B cell (primary cell): ENCODE measurements at regions not wholly inside any gene's neighbourhood (a gene's known extent, or its start where the extent isn't known, plus 50 kb on each side); places are given as distances from the start of the nearest gene placed in this dataset.

Experiments used
- ATAC-seq: fragments of 200-7000 bp; cut with Tn5 transposase; one replicate; pipeline ENCODE4 v1.10.0; 2021; ENCODE audit warnings: low read depth, mild to moderate bottlenecking, moderate number of reproducible peaks, moderate library complexity
- CTCF ChIA-PET: fragments of 350-600 bp; sonication (Branson Sonifier 250); formaldehyde crosslinking; loops from one replicate; lab custom pipeline; 2021; ENCODE audit warnings: antibody characterized with exemption, inconsistent platforms; lab: Charles Lee
- POLR2A ChIA-PET: fragments of 350-600 bp; sonication (Branson Sonifier 250); formaldehyde crosslinking; loops from one replicate; lab custom pipeline; 2021; ENCODE audit warnings: antibody characterized with exemption; lab: Charles Lee
- DNase-seq: peaks from one replicate; pipeline ENCODE4 v3.0.0; 2013
- H2AFZ ChIP-seq: 2 replicates; pipeline ENCODE4 v1.6.1; 2012; ENCODE audit warnings: mild to moderate bottlenecking, low read depth, low read length; ENCODE audit not compliant: insufficient read depth, poor library complexity, severe bottlenecking
- H3K27ac ChIP-seq, 2 donors: 1 replicate in 1 of 2; 2 replicates in 1 of 2; pipeline ENCODE4 v1.5.1; 2012 to 2013; ENCODE audit warnings: low read length in 2 of 2, mild to moderate bottlenecking in 2 of 2, moderate library complexity in 1 of 2
- H3K27me3 ChIP-seq, 4 experiments: fragments of 200-600 bp in 1 of 4; sonication (generic) in 1 of 4; replicated peaks in 1 of 4; 1 replicate in 2 of 4; 2 replicates in 2 of 4; pipeline versions ENCODE4 v1.6.1 to v1.7.0; 2013 to 2016; ENCODE audit warnings: low read length in 3 of 4, mild to moderate bottlenecking in 2 of 4, mixed read lengths in 1 of 4, moderate library complexity in 1 of 4; ENCODE audit not compliant: insufficient read depth in 4 of 4, control insufficient read depth in 3 of 4; ENCODE audit errors: control extremely low read depth in 1 of 4
- H3K36me3 ChIP-seq, 2 experiments: replicated peaks in 1 of 2; 1 replicate in 1 of 2; 2 replicates in 1 of 2; pipeline versions ENCODE4 v1.6.1 to v1.7.1; 2013; ENCODE audit warnings: low read length in 1 of 2; ENCODE audit not compliant: insufficient read depth in 2 of 2, control insufficient read depth in 1 of 2; ENCODE audit errors: control extremely low read depth in 1 of 2, extremely low read depth in 1 of 2
- H3K4me1 ChIP-seq, 2 donors: fragments of 200-600 bp in 1 of 2; sonication (generic) in 1 of 2; 1 replicate in 1 of 2; 2 replicates in 1 of 2; pipeline versions ENCODE4 v1.5.1 to v1.6.1; 2013 to 2017; ENCODE audit warnings: low read length in 2 of 2; ENCODE audit not compliant: control insufficient read depth in 2 of 2, insufficient read depth in 2 of 2
- H3K4me2 ChIP-seq: replicated peaks from 2 replicates; pipeline ENCODE3; 2012; ENCODE audit warnings: mild to moderate bottlenecking, low read depth, low read length; ENCODE audit not compliant: poor library complexity, severe bottlenecking
- H3K4me3 ChIP-seq, 5 experiments: fragments of 200-600 bp in 1 of 5; sonication (generic) in 1 of 5; 1 replicate in 3 of 5; 2 replicates in 2 of 5; pipeline versions ENCODE4 v1.5.1 to v1.7.0; 2011 to 2016; ENCODE audit warnings: low read length in 4 of 5, mild to moderate bottlenecking in 4 of 5, low read depth in 2 of 5, control low read depth in 1 of 5, moderate library complexity in 1 of 5; ENCODE audit not compliant: insufficient read depth in 1 of 5; ENCODE audit errors: control extremely low read depth in 1 of 5, extremely low read depth in 1 of 5
- H3K79me2 ChIP-seq: fragments of 200-600 bp; sonication (generic); one replicate; pipeline ENCODE4 v1.6.0; 2016; ENCODE audit warnings: low read length; ENCODE audit not compliant: control insufficient read depth, insufficient read depth
- H3K9ac ChIP-seq: fragments of 200-600 bp; sonication (generic); 2 replicates; pipeline ENCODE4 v1.6.1; 2017; ENCODE audit warnings: mild to moderate bottlenecking, low read length, moderate library complexity
- H3K9me3 ChIP-seq, 3 donors: one replicate each; pipeline versions ENCODE4 v1.6.1 to v1.7.1; 2013; ENCODE audit warnings: low read length in 2 of 3; ENCODE audit not compliant: control insufficient read depth in 2 of 3, insufficient read depth in 1 of 3; ENCODE audit errors: control extremely low read depth in 1 of 3
- H4K20me1 ChIP-seq: 2 replicates; pipeline ENCODE4 v1.6.0; 2012; ENCODE audit warnings: mild to moderate bottlenecking, low read length; ENCODE audit not compliant: insufficient read depth, control insufficient read depth, poor library complexity, severe bottlenecking
- H3K27ac Mint-ChIP-seq: one replicate; pipeline ENCODE4 v1.8.0; 2021; ENCODE audit warnings: mixed read lengths
- H3K27me3 Mint-ChIP-seq: one replicate; pipeline ENCODE4 v1.8.0; 2021; ENCODE audit warnings: mixed read lengths
- H3K4me1 Mint-ChIP-seq: one replicate; pipeline ENCODE4 v1.8.0; 2021; ENCODE audit warnings: mixed read lengths
- H3K4me3 Mint-ChIP-seq: one replicate; pipeline ENCODE4 v1.8.0; 2021; ENCODE audit warnings: mixed read lengths
- H3K9me3 Mint-ChIP-seq: one replicate; pipeline ENCODE4 v1.8.0; 2022; ENCODE audit warnings: mixed read lengths; ENCODE audit not compliant: insufficient read depth
- CTCF ChIP-seq: fragments of 200-600 bp; IDR thresholded peaks from one replicate; pipeline ENCODE4 v1.8.0; 2022; ENCODE audit warnings: antibody characterized with exemption, mild to moderate bottlenecking
- EZH2 ChIP-seq: IDR thresholded peaks from 2 replicates; pipeline ENCODE4 v1.6.1; 2012; ENCODE audit warnings: borderline replicate concordance, low read depth, mild to moderate bottlenecking, moderate library complexity, low read length; ENCODE audit not compliant: insufficient read depth, poor library complexity, severe bottlenecking
- WGBS: methylation state at CpG from one replicate; pipeline ENCODE4 v1.1.5; 2013; ENCODE audit warnings: missing lambda C conversion rate; ENCODE audit not compliant: insufficient coverage; 5-methylcytosine and 5-hydroxymethylcytosine counted together
- intact Hi-C: fragments of 100-400 bp; cut with micrococcal nuclease; formaldehyde crosslinking; loops from one replicate; pipeline ENCODE4 v1.10.0; 2022

- Mint-ChIP-seq H3K4me3 (no peak overlapping the region), H3K27me3 (peaks cover 14% of the 10 kb centered on the region), H3K4me1 (no peaks in the 10 kb centered on the region), H3K9me3 (peaks cover 5% of the 10 kb centered on the region), H3K27ac (no peak overlapping the region)
- H3K4me3 ChIP-seq: no peak overlapping the region
- H3K9me3 ChIP-seq: peaks cover 0 to 18% (median 0%) of the 10 kb centered on the region in 3 donors
- ChIA-PET CTCF (interaction anchor here (0.9 kb wide), 1 partner anchor 9 kb away, joined by 4 read pairs; no protein-coding TSS in a partner anchor), POLR2A (no interaction called here)
- TF ChIP-seq CTCF (no peak), EZH2 (no peak)
- DNase-seq (no peak), ATAC-seq (no peak)
- intact Hi-C loops: no loop called here
- no peak overlapping the region for H3K9ac ChIP-seq
- no peaks in the 10 kb centered on the region for H3K79me2 ChIP-seq
- WGBS: 86% methylated on average over 1 of the region's 1 CpG
- no peak overlapping the region for H3K4me2 ChIP-seq
- no peak overlapping the region for H2AFZ ChIP-seq
- no peaks in the 10 kb centered on the region for H3K4me1 ChIP-seq
- no peaks in the 10 kb centered on the region for H3K27me3 ChIP-seq
- no peak overlapping the region for H3K27ac ChIP-seq
- no peaks in the 10 kb centered on the region for H4K20me1 ChIP-seq
- H3K36me3 ChIP-seq: no peaks in the 10 kb centered on the region
Observed at GRCh38 chr9:2403701-2404100, 217.9 kb upstream of the VLDLR start.

GRCh38 chr9:2406252-2406651 lies 215.3 kb upstream of the VLDLR start:
- no peak overlapping the region for H3K4me2 ChIP-seq
- peaks cover 0 to 22% (median 0%) of the 10 kb centered on the region in 3 donors for H3K9me3 ChIP-seq
- no peak for DNase-seq
- no peaks in the 10 kb centered on the region for H3K79me2 ChIP-seq
- H2AFZ ChIP-seq: no peak overlapping the region
- H3K27me3 Mint-ChIP-seq: peaks cover 7% of the 10 kb centered on the region
- H3K9ac ChIP-seq: no peak overlapping the region
- TF ChIP-seq CTCF: no peak
- TF ChIP-seq EZH2: no peak
- 92% methylated on average over 12 of the region's 12 CpGs for WGBS
- H3K4me3 ChIP-seq: no peak overlapping the region
- ChIA-PET POLR2A (no interaction called here), CTCF (no interaction called here)
- H3K27ac ChIP-seq: no peak overlapping the region
- no peak for ATAC-seq
- H3K4me3 Mint-ChIP-seq: no peak overlapping the region
- no peaks in the 10 kb centered on the region for H3K4me1 ChIP-seq
- H3K36me3 ChIP-seq: no peaks in the 10 kb centered on the region
- H3K27me3 ChIP-seq: no peaks in the 10 kb centered on the region
- H3K27ac Mint-ChIP-seq: no peak overlapping the region
- H4K20me1 ChIP-seq: no peaks in the 10 kb centered on the region
- intact Hi-C loops: no loop called here
- H3K4me1 Mint-ChIP-seq: no peaks in the 10 kb centered on the region
- H3K9me3 Mint-ChIP-seq: peaks cover 5% of the 10 kb centered on the region
